ENCODE measurements at regions not wholly inside any gene's neighbourhood (a gene's known extent, or its start where the extent isn't known, plus 50 kb on each side); places are given as distances from the start of the nearest gene placed in this dataset.
"Not testable (repeated sequence)": the region's sequence is repeated elsewhere in the genome, so short reads cannot be mapped to it uniquely, and the experiment has no call there.

DNA sequence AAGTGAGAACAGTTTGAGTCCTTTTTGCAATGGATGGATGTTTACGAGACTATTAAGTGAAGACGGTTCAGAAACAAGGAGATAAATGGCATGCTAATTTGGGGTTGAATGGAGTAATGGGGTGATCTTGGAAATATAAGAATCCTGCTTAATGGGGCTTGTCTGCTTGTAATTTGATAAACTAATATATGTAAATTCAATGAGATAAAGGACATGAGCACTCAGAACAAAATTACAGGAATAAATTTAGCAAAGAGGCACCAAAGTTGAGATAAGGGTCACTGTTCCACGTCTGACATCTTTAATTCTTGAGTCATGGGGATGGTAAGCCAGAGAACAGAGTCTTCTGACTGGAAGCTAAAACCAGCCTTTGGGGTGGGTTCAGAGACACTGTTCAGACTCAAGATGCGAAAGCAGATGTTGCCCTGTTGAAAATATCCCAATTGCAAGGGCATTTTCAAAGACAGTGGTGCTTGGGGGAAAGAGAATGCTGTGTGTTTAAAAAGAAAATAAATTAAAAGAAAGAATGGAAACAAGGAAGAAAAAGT, 67.8 kb upstream of the CHRNB4 start:
- Mint-ChIP-seq H3K4me3 (no peak overlapping the region), H3K27me3 (peaks cover 35% of the 10 kb centered on the region), H3K4me1 (ENCODE audit: low read depth) (peaks cover 9% of the 10 kb centered on the region), H3K27ac (no peak overlapping the region), H3K9me3 (no peaks in the 10 kb centered on the region), H3K36me3 (ENCODE audit: low read depth) (no peaks in the 10 kb centered on the region)
- intact Hi-C loops (cut with micrococcal nuclease), result loop anchor here (1.0 kb wide), 2 partner anchors 70 to 90 kb away; no protein-coding TSS in a partner anchor

DNA sequence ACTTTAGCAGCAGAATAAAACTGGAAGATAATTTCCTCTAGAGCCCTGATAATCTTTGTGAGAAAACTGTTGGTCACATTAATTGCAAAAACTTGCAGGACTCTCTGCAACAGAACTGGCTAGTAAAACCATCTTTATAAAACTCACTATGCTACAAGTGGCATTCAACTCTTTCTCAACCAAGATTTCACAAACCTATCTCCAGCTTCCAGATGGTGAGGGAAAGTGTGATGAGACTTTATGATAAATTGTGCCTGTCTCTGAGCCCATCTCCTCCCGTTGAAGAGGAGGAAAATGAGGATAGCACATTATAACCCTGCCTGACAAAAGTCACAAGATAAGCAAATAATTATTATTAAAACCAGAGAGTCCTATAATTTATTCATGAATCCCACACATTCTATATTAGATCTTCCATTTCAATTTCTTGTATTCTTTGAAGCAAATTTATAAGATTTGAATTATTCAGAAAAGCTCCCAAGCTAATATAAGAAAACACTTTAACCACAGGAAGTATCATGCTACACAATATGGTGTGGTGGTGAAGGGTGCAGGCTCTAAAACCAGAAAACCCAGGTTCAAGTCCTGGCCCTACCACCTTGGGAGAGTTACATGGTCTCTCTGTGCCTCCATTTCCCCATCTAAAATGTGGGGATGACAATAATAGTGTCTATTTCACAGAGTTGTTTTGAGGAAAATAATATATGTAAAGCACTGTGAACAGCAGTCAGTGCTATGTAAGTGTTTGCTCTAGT, 65.6 kb upstream of the CHRNB4 start:
- H3K27ac Mint-ChIP-seq; H3K36me3 Mint-ChIP-seq (ENCODE audit: low read depth); H3K4me3 Mint-ChIP-seq; H3K9me3 Mint-ChIP-seq; intact Hi-C loops (cut with micrococcal nuclease); H3K4me1 Mint-ChIP-seq (ENCODE audit: low read depth): not testable (repeated sequence)
- H3K27me3 Mint-ChIP-seq, result peaks cover 32% of the 10 kb centered on the region

DNA sequence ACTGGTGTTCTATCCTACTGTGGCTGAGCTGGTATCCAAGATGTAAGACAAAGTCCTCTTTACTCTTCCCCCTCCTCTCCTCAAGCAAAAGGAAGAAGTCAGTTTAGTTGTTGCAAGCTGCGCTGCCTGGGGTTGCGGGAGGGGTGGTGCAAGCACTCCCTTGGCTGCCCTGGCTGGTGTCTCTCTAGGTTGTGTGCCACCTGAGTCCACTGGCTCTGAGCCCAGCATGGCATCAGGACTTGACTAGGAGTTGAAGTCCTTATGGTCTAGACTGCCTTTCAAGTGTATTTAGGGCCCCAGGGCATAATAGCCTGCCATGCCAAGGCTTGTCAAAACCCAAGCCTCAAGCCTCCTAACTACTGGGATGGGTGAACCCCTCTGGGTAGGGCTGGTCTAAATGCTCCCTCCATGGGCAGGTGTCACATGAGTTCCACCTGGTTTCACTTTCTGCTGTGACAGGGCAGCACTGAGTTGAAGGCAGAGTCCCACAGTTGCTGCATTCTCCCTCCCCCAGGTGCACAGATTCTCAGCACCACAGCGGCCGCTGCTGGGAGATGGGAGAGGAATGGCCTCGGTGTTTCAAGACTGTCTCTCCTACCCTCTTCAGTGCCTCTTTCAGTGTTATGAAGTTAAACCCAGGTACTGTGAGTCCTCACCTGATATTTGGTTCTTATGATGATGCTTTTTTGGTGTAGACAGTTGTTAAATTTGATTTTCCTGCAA, 62.5 kb upstream of the CHRNB4 start:
- intact Hi-C loops (cut with micrococcal nuclease); H3K4me3 Mint-ChIP-seq: not testable (repeated sequence)

DNA sequence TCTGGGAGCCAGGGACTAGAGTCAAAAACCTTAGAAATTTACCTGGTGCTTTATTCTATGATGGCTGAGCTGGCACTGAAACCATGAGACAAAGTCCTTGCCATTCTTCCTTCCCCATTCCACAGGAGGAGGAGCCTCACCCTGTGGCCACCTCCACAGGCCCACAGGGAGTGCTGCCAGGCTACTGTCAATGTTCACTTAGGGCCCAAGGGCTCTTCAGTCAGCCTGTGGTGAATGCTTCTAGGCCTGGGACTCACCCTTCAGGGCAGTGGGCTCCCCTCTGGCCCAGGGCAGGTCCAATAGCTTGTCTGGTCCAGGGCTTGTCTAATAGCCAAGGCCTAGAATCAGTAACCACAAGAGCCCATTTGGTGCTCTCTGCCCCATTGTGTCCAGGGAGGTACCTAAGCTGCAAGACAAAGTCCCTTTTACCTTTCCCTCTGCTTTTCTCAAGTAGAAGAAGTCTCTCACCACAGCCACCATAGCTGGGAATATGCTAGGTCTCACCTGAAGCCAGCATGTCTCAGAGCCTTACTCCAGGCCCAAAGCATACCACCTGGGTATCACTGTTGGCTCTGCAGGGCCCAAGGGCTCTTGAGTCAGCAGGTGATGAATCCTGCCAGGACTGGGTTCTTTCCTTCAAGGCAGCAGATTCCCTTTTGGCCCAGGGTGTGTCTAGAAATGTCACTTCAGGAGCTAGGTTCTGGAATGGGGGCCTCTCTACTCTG, 61.8 kb upstream of the CHRNB4 start:
- H3K9me3 Mint-ChIP-seq, result no peaks in the 10 kb centered on the region
- H3K4me3 Mint-ChIP-seq, result no peak overlapping the region
- peaks cover 39% of the 10 kb centered on the region for H3K27me3 Mint-ChIP-seq
- no peaks in the 10 kb centered on the region for H3K4me1 Mint-ChIP-seq (ENCODE audit: low read depth)
- H3K27ac Mint-ChIP-seq, result no peak overlapping the region
- H3K36me3 Mint-ChIP-seq (ENCODE audit: low read depth), result no peaks in the 10 kb centered on the region
- intact Hi-C loops (cut with micrococcal nuclease), result no loop called here

More for the DNA sequence above, 62.5 kb upstream of the CHRNB4 start:
- peaks cover 37% of the 10 kb centered on the region for H3K27me3 Mint-ChIP-seq
- H3K36me3 Mint-ChIP-seq (ENCODE audit: low read depth); H3K9me3 Mint-ChIP-seq; H3K4me1 Mint-ChIP-seq (ENCODE audit: low read depth); H3K27ac Mint-ChIP-seq: not testable (repeated sequence)

DNA sequence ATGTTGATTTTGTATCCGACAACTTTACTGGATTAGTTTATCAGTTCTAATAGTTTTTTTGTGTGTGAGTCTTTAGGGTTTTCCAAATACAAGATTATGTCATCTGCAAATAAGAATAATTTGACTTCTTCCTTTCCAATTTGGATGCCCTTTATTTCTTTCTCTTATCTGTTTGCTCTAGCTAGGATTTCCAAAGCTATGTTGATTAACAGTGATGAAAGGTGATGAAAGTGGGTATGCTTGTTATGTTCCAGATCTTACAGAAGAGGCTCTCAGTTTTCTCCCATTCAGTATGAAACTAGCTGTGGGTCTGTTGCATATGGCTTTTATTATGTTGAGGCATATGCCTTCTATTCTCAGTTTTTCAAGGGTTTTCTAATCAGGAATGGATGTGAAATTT, 56.4 kb upstream of the CHRNB4 start:
- H3K9me3 Mint-ChIP-seq, result no peaks in the 10 kb centered on the region
- intact Hi-C loops (cut with micrococcal nuclease), result no loop called here
- no peak overlapping the region for H3K4me3 Mint-ChIP-seq
- no peak overlapping the region for H3K27ac Mint-ChIP-seq
- H3K27me3 Mint-ChIP-seq, result peaks cover 21% of the 10 kb centered on the region
- peaks cover 12% of the 10 kb centered on the region for H3K4me1 Mint-ChIP-seq (ENCODE audit: low read depth)
- H3K36me3 Mint-ChIP-seq (ENCODE audit: low read depth), result no peaks in the 10 kb centered on the region

DNA sequence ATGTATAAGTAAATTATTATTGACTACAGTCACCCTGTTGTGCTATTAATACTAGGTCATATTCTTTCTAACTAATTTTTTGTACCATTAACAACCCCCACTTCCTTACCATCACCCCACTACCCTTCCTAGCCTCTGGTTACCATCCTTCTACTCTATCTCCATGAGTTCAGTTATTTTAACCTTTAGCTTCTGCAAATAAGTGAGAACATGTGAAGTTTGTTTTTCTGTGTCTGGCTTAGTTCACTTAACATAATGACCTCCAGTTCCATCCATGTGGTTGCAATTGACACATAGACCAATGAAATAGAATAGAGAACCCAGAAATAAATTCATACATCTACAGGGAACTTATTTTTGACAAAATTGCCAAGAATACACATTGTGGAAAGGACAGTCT, 55.4 kb upstream of the CHRNB4 start:
- Mint-ChIP-seq H3K4me3 (no peak overlapping the region), H3K9me3 (no peaks in the 10 kb centered on the region), H3K27me3 (peaks cover 21% of the 10 kb centered on the region), H3K4me1 (ENCODE audit: low read depth) (peaks cover 12% of the 10 kb centered on the region), H3K27ac (no peak overlapping the region), H3K36me3 (ENCODE audit: low read depth) (no peaks in the 10 kb centered on the region)
- intact Hi-C loops (cut with micrococcal nuclease), result no loop called here

DNA sequence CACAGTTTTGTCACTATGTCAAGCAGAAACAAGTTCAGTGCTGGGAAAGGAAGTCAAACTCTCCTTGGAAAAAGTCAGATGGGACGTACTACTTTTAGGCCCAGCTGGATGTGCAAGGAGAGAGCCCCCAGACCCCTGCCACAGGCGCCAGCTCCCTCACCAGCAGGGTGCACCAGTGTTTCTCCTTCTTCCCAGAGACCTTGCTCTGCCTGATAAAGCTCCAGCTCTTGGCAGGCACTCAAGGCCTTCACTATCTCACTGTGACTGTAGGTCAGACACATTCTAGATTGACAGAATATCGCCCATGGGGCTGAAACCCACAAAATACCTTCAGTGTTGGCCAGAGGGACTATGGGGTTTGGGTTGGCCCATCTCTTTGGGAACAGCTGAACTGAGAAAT, 54.8 kb upstream of the CHRNB4 start:
- Mint-ChIP-seq H3K36me3 (ENCODE audit: low read depth) (no peaks in the 10 kb centered on the region), H3K27me3 (peaks cover 21% of the 10 kb centered on the region), H3K4me1 (ENCODE audit: low read depth) (peaks cover 12% of the 10 kb centered on the region), H3K9me3 (no peaks in the 10 kb centered on the region), H3K27ac (no peak overlapping the region), H3K4me3 (no peak overlapping the region)
- intact Hi-C loops (cut with micrococcal nuclease), result no loop called here

DNA sequence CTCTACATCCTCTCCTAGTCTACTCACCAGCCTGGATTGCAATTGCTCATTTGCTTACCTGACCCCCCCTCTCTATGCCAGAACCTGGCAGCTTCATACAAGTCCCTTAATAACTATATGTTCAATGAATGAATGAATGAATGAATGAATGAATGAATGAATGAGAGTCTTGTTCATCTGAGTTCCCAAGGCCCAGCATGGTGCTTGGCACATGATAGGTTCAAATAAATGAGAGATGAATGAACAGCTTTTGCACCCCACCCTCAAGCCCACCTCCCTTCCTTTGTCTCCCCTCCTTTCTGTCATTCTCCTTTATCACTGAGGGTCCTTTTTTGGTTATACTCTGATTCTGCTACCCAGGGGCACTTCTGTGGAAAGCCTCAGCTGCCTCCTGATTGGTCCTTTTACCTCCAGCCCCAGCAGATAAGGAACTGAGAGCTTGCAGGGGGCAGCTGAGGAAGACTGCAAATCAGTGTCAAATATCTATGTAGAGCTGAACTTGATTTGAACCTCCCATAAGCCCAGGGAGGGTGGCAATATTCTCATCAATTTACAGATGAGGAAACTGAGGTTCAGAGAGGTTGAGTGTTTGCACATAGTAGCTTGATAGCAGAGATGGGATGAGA, 54.1 kb upstream of the CHRNB4 start:
- H3K9me3 Mint-ChIP-seq, result no peaks in the 10 kb centered on the region
- H3K27me3 Mint-ChIP-seq, result peaks cover 21% of the 10 kb centered on the region
- no peak overlapping the region for H3K27ac Mint-ChIP-seq
- intact Hi-C loops (cut with micrococcal nuclease), result no loop called here
- no peaks in the 10 kb centered on the region for H3K36me3 Mint-ChIP-seq (ENCODE audit: low read depth)
- no peak overlapping the region for H3K4me3 Mint-ChIP-seq
- H3K4me1 Mint-ChIP-seq (ENCODE audit: low read depth), result peaks cover 12% of the 10 kb centered on the region

DNA sequence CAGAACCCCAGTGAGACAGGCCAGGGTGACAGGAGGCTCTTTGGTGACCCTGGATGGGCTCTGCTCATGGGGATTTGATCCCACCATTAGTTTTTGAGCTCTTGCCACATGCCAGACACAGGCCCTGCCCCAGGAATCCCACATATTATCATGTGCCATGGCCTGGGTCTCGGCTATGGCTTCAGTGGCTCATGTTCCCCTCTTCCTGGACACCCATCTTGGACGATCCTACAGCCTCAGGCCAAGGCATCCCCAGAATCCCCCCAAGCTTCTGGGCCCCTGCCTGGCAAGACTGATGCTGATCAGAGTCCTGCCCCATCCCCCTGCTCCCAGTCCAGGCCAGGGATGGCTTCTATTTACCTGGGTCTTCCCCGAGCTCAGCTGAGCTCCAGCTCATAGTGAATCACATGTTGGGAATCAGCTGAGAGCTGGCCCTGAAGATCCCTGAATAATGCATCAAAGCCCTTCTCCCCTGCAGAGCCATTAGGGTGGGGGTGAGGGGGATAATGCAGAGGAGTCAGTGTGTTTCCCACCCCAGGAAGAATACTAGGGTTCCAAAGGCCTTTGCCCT, 50.9 kb upstream of the CHRNB4 start:
- no peaks in the 10 kb centered on the region for H3K9me3 Mint-ChIP-seq
- no peak overlapping the region for H3K27ac Mint-ChIP-seq
- intact Hi-C loops (cut with micrococcal nuclease), result no loop called here
- H3K27me3 Mint-ChIP-seq, result no peaks in the 10 kb centered on the region
- peaks cover 12% of the 10 kb centered on the region for H3K4me1 Mint-ChIP-seq (ENCODE audit: low read depth)
- H3K4me3 Mint-ChIP-seq, result no peak overlapping the region
- H3K36me3 Mint-ChIP-seq (ENCODE audit: low read depth), result no peaks in the 10 kb centered on the region

DNA sequence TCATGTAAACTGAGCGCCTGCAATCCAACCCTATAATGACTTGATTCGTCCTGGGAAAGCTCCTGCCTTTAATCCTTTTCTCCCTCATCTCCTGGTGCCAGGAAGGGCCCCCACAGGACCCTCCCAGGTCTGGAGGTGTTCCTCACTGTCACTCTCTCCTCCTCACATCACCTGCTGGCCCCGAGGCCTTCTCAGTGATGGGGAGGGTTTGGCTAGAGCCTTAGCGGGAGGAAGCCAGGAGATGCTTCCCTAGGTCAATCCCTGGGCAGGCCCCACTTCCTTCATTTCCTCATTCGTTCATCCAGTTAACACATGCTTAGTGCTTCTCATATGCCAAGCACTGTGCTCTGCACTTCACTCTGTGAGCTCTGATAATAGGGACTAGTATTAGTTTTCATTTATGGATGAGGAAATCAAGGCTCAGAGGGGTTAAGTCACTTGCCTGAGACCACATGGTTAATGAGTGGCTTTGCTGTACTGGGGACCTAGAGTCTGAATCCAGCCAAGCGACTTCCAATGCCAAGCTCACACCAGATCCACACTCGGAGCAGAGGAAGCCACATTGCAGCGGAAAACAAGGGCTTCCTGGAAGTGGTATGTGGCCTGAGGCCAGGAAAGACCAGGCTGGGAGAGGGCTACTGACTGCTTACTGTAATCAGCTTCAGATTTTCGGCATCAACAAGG, 50.3 kb upstream of the CHRNB4 start:
- Mint-ChIP-seq H3K27ac (no peak overlapping the region), H3K4me1 (ENCODE audit: low read depth) (peaks cover 12% of the 10 kb centered on the region), H3K27me3 (no peaks in the 10 kb centered on the region), H3K9me3 (no peaks in the 10 kb centered on the region), H3K36me3 (ENCODE audit: low read depth) (no peaks in the 10 kb centered on the region), H3K4me3 (no peak overlapping the region)
- intact Hi-C loops (cut with micrococcal nuclease), result no loop called here

All from dendritic cell treated with granulocyte-macrophage colony-stimulating factor and Interleukin-4, amounts not matched to agents 40 ng/mL and 50 ng/mL, for 4 days (primary cell).